ACHN (cell line): ENCODE measurements at regions not wholly inside any gene's neighbourhood (a gene's known extent, or its start where the extent isn't known, plus 50 kb on each side); places are given as distances from the start of the nearest gene placed in this dataset.

Source experiments
- DNase-seq: peaks from one replicate; pipeline ENCODE4 v3.0.0-alpha.2; 2015
- in situ Hi-C: cut with HindIII; loops from 2 replicates; pipeline ENCODE4 v1.10.0; 2017; ENCODE audit warnings: low sequenced_read_pairs, low pct_ligation_motif_present, low pct_unique_long_range_greater_than_20kb

DNA sequence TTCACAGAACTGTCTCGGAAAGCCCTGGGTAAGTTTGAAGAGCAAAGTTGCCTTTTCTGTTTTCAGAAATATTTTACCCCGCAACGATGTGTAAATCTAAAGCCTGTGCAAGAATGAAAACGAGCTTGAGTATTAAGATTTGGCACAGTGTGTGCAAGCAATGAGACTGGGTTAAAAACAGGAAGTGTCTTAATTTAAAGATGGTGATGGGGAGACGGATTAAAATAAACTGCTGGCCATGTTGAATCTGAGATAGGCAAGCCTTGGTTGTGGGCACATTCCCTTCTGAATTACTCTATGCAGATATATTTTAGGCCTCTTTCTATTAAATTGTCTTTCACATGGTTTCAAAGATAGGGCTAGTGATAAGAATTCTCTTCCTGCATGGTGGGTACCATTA, 294.2 kb upstream of the DMRT1 start:
- in situ Hi-C loops = no loop called here
- no peak for DNase-seq

DNA sequence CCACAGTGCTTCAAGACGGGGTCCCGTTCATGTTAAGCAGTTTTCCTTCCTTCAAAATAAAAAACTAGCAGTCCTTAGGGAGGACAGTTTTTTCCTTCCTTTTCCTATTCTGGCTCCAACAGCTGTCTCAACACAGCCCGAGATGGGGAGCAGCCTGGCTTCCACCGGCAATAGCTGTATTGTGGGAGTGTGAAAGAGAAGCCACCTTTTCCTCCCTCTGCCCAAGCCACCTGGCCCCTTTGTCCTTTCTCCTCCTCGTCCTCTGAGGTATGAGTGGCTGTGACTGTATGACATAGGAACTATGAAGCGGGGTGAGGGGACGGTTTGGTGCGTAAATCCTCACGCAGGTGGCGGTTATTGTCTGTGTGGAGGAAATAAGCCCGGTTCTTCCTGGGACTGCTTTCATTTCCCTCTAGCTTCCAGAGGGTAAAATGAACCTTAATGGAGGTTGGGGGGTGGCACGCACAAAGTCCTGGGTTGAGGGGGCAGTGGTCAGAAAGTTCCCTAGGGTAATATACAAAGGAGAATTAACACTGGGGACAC, 292.0 kb upstream of the DMRT1 start:
- DNase-seq = no peak
- in situ Hi-C loops = no loop called here

DNA sequence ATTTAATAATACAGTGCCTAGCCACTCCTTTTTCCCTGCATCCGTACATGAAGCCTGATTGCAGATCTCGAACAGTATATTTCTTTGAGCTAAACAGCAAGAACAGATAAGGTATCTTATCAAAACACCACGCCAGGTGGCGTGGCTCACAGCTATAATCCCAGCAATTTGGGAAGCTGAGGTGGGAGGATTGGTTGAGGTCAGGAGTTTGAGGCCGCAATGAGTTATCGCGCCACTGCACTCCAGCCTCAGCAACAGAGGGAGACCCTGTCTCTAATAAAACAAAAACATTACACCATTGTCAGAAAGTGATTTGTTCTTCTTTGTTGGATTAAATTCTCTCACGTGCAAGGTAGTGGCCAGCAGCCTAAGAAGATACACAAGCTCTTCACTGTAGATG, 291.2 kb upstream of the DMRT1 start:
- in situ Hi-C loops = no loop called here

DNA sequence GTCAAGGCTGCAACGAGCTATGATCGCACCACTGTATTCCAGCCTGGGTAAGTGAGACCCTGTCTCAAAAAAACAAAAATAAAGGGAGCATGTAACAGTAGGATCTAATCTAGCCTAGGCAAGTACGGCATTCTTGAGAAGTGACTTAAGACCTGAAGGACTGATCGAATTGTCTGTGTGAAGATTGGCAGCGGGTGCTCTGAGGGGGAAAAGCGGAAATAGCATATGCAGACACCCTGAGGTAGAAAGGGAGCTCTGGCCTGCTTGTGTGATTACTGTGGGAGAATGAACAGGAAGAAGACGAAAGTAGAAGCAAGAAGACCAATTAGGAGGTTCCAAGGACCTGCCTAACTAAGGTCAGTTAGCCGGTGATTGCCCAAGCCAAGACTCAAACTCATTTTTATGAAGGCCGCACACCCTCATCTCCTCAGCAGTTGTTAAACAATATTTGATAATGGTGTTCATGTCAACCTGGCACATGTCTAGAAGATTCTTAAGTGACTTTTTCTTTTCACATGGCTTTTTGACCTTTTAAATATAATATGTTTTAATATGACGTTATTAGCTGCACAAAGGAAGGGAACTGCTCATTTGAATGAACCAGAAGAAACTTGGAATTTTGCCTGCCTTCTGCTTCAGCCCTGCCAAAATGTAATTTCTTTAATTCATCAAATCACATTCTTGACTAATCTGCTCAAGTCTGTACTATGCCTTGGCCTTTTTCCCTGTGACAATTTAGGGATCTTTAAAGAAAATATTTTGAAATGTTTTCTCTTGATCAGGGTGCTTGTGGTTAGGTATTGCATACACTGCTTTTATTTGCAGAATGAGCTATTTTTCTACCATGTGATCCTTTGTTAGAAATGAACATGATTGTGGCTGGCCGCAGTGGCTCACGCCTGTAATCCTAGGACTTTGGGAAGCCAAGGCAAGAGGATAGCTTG, 289.2 kb upstream of the DMRT1 start:
- in situ Hi-C loops = no loop called here
- no peak for DNase-seq

More for the DNA sequence above, 291.2 kb upstream of the DMRT1 start:
- no peak for DNase-seq

DNA sequence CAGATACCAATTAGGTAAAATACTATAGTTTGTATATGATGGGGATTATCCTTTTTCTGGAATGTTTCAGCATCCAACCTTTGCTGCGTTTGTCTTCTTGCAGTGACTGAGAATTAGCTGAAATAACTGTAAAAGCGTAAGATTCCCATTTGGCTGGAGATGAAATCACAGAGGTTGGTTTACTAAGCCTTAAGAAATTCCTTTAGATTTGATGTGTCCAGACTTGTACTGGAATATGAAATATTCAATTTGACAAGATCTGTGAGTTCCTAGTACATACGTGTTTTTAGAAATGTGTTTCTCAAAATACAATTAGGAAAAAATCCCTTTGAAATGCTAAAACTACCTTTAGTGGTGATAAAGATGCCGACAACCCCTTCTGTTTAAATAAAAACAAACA, 286.0 kb upstream of the DMRT1 start:
- no peak for DNase-seq
- in situ Hi-C loops = no loop called here

DNA sequence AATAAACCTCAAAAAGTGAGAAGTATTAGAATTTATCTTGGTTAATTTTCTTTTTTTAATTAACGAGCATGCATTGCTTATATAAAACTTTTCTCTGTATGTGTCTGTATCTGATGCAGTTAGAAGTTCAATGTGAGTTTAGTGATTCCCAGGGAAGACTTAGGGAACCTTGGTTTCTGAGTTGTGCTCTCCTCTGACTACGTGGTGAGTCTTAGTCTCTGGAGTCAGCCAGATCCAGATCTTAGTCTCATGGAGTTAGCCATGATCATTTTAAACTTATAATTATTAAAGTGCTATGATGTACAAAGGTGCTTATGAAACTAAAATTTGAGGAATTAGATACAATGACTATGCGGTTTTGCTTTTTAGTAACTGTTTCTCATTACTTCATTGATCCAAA, 285.3 kb upstream of the DMRT1 start:
- no peak for DNase-seq
- in situ Hi-C loops = no loop called here

DNA sequence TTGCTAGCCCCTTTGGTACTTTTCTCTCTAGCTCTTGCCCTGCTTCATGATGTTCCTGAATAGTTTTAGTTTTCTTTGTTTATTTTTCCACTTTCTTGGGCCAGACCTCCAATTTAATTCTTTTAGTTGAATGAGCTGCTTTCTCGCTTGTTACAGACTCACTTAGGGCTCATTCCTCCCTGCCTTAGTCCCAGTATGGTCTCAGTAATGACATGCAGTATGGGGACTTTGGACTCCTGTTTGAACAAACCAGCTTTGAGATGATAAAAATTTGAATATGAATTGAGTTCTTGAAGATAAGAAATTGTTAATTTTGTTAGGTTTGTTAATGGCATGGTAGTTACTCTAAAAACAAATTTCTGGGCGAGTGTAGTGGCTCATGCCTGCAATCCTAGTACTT, 284.8 kb upstream of the DMRT1 start:
- in situ Hi-C loops = no loop called here
- no peak for DNase-seq

DNA sequence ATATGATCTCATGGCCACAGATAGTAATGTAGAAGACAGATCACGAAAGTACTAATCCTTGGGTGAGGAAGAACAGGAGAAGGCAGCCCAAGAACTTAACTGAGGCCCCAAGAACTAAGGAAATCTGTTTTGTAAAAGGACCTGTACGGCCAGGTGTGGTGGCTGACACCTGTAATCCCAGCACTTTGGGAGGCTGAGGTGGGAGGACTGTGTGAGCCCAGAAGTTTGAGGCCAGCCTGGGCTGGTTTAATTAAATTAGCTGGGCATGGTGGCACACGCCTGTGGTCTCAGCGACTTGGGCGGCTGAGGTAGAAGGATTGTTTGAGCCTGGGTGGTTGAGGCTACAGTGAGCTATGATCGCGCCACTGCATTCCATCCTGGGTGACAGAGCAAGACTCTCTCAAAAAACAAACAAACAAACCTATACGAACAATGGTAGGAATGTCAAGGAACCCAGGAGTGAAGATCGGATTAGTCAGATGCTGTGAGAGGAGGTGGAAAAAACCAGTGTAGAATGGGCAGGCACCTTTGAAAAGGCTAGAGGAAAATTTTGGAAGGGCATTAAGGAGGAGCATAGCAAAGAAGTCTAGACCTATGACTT, 283.8 kb upstream of the DMRT1 start:
- no peak for DNase-seq

DNA sequence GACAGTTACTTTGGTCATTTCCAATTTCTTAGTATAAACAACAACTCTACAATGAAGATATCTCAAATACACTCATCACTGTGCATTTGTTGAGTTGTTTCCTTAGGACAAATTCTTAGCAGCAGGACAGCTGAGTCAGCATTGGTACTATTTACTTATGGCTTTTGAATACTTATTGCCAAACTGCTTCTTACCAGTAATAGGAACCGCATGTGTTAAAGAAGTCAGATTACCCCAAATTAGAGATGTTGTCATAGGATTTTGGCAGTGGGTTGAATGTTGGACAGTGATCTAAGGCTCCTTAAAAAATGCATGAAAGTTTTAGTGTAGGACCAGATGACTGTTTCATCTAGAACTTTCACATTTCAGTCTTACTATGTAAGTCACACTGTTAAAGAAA, 280.1 kb upstream of the DMRT1 start:
- DNase-seq = no peak
- in situ Hi-C loops = no loop called here

More for the DNA sequence above, 283.8 kb upstream of the DMRT1 start:
- in situ Hi-C loops = no loop called here

DNA sequence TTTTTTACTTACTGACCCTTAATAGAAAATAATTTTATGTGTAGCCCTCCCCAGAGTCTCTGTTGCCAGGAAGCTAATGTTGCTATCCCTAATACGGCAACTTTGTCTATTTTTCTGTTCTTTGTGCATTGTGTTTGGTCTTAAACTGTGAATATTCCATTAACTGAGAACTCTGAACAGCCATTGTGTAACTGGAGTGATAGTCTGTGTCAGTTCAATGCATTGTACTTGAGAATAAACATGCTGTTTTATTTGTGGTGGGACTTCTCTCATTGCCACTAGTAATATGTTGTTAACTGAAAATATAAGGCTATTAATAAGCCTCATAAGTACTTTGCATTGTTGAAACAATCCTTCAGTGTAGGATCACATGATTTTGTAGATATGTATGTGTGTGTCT, 278.3 kb upstream of the DMRT1 start:
- in situ Hi-C loops = no loop called here

DNA sequence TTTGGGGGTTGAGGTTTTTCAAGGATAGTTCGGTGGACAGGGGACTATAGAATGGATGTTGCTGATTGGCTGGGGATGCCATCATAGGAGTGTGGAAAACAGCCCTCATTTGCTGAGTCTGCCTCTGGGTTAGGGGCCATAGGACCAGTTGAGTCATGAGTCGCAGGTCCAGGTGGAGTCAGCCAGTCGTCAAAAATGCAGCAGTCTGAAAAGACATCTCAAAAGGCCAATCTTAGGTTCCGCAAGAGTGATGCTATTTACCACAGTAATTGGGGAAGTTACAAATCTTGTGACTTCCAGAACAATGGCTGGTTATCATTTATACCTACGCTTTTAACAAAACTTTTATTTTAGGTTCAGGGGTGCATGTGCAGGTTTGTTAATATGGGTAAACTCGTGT, 276.0 kb upstream of the DMRT1 start:
- DNase-seq = no peak
- in situ Hi-C loops = no loop called here

More for the DNA sequence above, 278.3 kb upstream of the DMRT1 start:
- no peak for DNase-seq

DNA sequence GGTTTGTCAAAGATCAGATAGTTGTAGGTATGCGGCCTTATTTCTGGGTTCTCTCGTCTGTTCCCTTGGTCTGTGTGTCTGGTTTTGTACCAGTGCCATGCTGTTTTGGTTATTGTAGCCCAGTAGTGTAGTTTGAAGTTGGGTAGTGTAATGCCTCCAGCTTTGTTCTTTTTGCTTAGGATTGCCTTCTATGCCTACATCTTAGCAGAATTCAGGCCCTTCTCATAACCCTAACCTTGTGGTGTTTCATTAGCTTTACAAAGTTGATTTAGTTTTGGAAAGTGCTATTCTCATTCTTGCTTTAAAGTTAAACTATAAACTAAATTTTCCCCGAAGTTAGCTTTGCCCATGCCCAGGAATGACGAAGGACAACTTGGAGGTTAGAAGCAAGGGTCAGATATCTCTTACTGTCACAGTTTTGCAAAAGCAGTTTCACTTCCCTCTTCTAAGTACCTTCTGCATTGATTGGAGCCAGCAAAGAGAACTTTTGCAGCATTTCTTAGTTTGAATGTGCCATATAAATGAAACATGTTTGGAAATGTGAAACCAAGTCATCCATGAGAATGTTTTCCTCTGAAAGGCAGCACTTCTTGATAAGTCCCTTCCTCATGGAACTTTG, 274.3 kb upstream of the DMRT1 start:
- no peak for DNase-seq
- in situ Hi-C loops = no loop called here

DNA sequence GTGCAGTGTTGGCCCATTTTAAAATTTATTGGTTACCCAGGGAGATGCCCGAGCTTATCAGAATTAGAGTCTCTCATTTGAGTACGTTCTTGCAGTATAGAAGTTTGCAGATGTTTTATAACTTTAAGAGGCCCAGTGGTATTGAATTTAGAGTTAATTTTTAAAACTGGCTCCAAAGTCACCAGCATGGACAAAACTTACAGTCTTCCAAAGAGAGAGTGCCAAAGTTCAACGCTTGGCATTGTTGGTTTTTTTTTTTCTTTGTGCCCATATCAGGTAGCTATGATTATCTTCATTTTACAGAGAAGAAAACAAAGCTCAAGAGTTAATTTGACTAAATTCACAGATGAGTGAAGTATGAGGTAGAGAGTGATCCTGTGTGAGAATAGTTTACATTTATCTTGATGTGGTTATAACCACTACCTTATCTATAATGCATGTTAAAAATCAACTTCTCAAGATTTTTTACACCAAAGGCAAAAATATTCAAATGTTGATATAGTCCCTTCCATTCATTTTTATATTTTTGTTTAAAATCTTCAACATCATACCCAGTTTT, 273.7 kb upstream of the DMRT1 start:
- in situ Hi-C loops = no loop called here
- DNase-seq = no peak

DNA sequence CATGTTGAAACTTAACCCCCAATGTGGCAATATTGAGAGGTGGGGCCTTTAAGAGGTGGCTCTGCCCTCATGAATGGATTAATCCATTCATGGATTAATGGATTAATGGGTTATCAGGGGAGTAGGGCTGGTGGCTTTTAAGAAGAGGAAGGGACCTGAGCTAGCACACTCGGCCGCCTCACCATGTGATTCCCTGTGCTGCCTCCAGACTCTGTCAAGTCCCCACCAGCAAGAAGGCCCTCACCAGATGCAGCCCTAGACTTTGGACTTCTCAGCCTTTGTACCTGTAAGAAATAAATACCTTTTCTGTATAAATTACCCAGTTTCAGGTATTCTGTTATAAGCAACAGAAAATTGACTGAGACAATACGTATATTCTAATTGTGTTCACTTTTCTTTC, 272.2 kb upstream of the DMRT1 start:
- no peak for DNase-seq
- in situ Hi-C loops = no loop called here

DNA sequence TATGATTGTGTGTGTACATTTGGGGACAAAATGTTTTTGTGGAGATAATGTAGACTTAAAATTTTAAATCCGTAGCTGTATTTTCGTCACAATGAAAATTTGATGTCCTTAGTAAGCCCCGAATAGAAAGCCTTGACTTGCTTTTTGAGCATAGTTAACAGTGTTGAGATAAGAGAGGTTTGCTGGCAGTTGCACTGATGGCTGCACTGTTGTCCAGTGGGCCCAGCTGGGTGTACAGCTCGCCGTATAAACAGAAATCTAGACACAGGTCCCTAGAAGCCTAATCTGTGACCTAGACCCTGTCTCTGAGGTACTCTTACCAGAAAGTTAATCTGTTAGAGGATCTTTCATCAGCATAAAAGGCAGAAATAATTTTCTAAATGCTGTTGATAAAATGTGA, 271.3 kb upstream of the DMRT1 start:
- no peak for DNase-seq
- in situ Hi-C loops = no loop called here

DNA sequence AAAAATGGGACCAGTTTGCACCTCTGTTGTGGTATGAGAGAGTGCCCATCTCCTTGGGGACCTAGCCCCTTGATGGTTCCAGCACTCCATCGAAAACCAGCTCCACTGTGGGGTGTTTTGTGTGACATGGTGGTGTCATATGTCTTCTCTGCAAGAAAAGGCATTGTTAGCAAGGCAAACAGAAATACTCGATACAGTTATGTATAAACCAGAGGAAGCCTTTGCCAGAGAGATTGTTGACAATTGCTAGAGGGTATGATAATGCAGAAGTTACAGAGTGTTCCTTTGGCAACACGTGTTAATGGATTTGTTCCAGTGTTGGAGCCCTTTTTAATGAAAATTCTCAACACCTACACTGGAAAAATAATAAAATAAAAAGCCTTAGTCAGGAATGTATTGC, 270.4 kb upstream of the DMRT1 start:
- DNase-seq = no peak
- in situ Hi-C loops = no loop called here

DNA sequence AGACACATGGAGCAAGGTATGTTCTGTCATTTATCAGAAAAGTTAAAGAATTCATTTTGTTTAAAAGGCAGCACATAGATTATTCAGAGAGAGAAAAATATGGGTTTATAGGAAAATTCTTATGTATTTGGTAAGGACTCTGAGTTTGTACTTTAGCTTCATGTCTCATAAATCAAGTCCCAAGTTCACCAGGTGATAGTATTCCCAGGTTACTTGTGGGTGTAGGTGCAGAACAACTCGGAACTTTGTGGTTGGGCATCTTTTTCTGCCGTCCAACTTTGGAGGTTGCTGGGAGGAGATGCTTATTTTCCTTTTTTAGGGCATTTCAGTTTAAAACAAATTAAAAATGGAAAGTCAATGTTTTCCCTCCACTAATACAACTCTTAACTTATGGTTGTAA, 269.8 kb upstream of the DMRT1 start:
- no peak for DNase-seq
- in situ Hi-C loops = no loop called here

DNA sequence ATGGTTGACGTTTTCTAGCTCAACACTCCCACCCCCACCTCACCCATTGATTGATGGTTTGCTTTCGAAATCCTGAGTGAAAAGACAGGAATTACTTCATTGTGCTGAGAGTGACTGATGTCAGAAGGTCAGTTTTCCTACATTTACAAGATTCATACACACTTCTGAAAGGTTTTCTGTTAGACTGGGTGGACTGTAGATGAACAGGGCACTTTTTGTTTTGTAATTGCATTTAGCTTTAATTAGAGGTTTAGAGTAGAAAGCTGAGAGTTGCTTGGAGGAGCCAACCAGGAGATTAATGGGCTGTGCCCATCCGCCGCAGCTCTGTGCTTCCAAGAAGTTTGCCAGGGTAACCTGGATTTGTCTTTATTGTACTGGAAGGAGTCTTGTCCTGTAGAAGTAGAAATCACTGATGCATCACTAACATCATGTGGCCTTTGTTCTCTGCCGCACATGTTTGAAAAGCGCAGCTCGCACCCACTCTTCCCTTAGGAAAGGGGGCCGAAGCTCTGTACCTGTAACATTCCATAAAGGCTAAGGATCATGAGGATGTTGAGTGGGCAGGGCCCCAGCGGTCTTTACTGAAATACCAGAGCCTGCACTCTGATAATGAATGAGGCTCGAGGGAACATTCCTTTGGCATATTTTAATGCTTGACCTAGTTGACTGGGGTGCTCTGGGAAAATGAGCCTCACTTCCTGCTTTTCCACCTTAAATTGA, 267.6 kb upstream of the DMRT1 start:
- DNase-seq = peak; percentile 60
- in situ Hi-C loops = no loop called here

DNA sequence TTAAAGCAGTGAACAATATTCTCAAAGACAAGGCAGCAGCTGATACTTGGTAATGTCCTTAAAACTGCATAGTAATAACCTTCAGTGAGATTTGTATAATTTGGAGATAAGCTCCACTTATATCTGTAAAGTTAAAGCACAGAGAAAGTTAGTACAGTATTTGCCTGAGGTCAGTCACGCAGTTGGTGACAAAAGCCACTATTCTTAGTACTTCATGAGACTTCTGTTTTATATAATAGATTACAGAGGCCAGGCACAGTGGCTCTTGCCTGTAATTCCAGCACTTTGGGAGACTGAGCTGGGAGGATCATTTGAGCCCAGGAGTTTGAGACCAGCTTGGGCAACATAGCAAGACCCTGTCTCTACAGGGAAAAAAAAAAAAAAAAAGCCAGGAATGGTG, 266.4 kb upstream of the DMRT1 start:
- no peak for DNase-seq
- in situ Hi-C loops = no loop called here
